Ammon's horn (tissue), 1 donor: ENCODE measurements at regions not wholly inside any gene's neighbourhood (a gene's known extent, or its start where the extent isn't known, plus 50 kb on each side); places are given as distances from the start of the nearest gene placed in this dataset.
"Not testable (repeated sequence)": the region's sequence is repeated elsewhere in the genome, so short reads cannot be mapped to it uniquely, and the experiment has no call there.

Experiments
- DNase-seq: peaks from one replicate; pipeline ENCODE4 v3.0.0-alpha.2; 2016; ENCODE audit warnings: low spot score

- not testable (repeated sequence) for DNase-seq
Measured at GRCh38 chr12:9543341-9543740, 64.4 kb downstream of the KLRB1 start.

- not testable (repeated sequence) for DNase-seq
Measured at GRCh38 chr12:9542827-9543226, 64.9 kb downstream of the KLRB1 start.

GRCh38 chr12:9515925-9516324, 91.8 kb downstream of the KLRB1 start:
- DNase-seq, result not testable (repeated sequence)

GRCh38 chr12:9512695-9513094, 95.0 kb downstream of the KLRB1 start:
- not testable (repeated sequence) for DNase-seq

GRCh38 chr12:9510392-9511011, 97.2 kb downstream of the KLRB1 start:
- DNase-seq, result not testable (repeated sequence)

- no peak for DNase-seq
Measured at GRCh38 chr12:9509464-9510161, 98.1 kb downstream of the KLRB1 start.

- DNase-seq, result no peak
Measured at GRCh38 chr12:9506746-9507145, 101.0 kb downstream of the KLRB1 start.

- not testable (repeated sequence) for DNase-seq
Measured at GRCh38 chr12:9503384-9503783, 104.3 kb downstream of the KLRB1 start.

- DNase-seq, result not testable (repeated sequence)
Measured at GRCh38 chr12:9502845-9503244, 104.9 kb downstream of the KLRB1 start.

- DNase-seq, result not testable (repeated sequence)
Measured at GRCh38 chr12:9493325-9493724, 114.4 kb downstream of the KLRB1 start.

GRCh38 chr12:9481289-9481688, 126.4 kb downstream of the KLRB1 start:
- not testable (repeated sequence) for DNase-seq

GRCh38 chr12:9474197-9474596, 133.5 kb downstream of the KLRB1 start:
- not testable (repeated sequence) for DNase-seq

- DNase-seq, result not testable (repeated sequence)
Measured at GRCh38 chr12:9473638-9474037, 134.1 kb downstream of the KLRB1 start.

GRCh38 chr12:9471501-9471900, 136.2 kb downstream of the KLRB1 start:
- not testable (repeated sequence) for DNase-seq

GRCh38 chr12:9470367-9470766, 137.3 kb downstream of the KLRB1 start:
- DNase-seq, result not testable (repeated sequence)

- DNase-seq, result not testable (repeated sequence)
Measured at GRCh38 chr12:9469956-9470355, 137.8 kb downstream of the KLRB1 start.

- DNase-seq, result not testable (repeated sequence)
Measured at GRCh38 chr12:9469463-9469862, 138.3 kb downstream of the KLRB1 start.

- peak; percentile 77 for DNase-seq
Measured at GRCh38 chr12:9468998-9469397, 138.7 kb downstream of the KLRB1 start.

- not testable (repeated sequence) for DNase-seq
Measured at GRCh38 chr12:9468144-9468543, 139.6 kb downstream of the KLRB1 start.

- DNase-seq, result no peak
Measured at GRCh38 chr12:9464408-9464807, 143.3 kb downstream of the KLRB1 start.

- not testable (repeated sequence) for DNase-seq
Measured at GRCh38 chr12:9455516-9455915, 152.2 kb downstream of the KLRB1 start.

GRCh38 chr12:9454021-9454420, 153.7 kb downstream of the KLRB1 start:
- DNase-seq, result not testable (repeated sequence)

GRCh38 chr12:9450127-9450567, 157.6 kb downstream of the KLRB1 start:
- not testable (repeated sequence) for DNase-seq
